Stimulated activated CD8-positive, alpha-beta memory T cell treated with anti-CD3 and anti-CD28 coated beads, Interleukin-4, amount 100 ng/mL, for 1 hour (primary cell): ENCODE measurements at regions not wholly inside any gene's neighbourhood (a gene's known extent, or its start where the extent isn't known, plus 50 kb on each side); places are given as distances from the start of the nearest gene placed in this dataset.

Experiments
- DNase-seq, 2 donors: peaks; one replicate each; pipeline ENCODE4 v3.0.0-alpha.2; 2020; ENCODE audit warnings: low read depth in 2 of 2, low spot score in 1 of 2

GRCh38 chr3:102079809-102080197, 230.5 kb downstream of the NFKBIZ start:
- DNase-seq = no peak

GRCh38 chr3:102081572-102082289, 232.4 kb downstream of the NFKBIZ start:
- no peak for DNase-seq

GRCh38 chr3:102083473-102083872, 234.2 kb downstream of the NFKBIZ start:
- no peak for DNase-seq

GRCh38 chr3:102084006-102084405, 234.7 kb downstream of the NFKBIZ start:
- DNase-seq = no peak

- DNase-seq = no peak
Observed at GRCh38 chr3:102084704-102085103, 235.4 kb downstream of the NFKBIZ start.

DNA sequence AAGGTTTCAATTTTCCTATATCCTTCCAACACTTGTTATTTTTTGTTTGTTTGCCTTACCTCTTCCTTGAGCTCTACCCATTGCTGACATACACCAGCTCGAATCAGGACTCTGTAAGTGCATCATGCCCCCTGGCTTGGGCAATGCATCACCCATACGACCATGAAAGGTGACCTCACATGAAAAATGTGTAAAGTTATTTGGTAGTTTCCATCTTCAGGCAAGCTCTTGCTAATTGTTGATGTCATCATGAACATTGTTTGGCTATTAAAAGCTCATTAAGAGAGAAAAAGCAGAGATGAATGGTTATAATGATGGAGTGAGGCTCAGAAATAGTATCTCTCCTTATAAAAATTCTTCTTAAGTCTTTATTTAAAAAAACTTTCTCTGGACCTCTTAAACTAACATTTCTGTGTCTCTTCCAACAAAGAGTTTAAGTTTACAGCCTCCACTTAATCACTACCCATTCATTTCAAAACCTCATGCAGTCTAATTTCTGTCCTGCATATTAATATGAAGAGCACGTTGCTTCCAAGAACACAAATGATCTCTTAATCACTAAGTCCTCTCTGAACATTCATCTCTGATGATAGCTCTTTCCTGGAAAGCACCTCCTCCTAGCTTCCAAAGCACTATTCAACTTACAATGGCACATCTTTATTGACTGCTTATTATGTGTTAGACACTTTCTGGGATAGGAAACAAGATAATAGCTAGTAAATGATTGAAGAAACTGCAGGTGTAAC, 236.3 kb downstream of the NFKBIZ start:
- no peak for DNase-seq

DNA sequence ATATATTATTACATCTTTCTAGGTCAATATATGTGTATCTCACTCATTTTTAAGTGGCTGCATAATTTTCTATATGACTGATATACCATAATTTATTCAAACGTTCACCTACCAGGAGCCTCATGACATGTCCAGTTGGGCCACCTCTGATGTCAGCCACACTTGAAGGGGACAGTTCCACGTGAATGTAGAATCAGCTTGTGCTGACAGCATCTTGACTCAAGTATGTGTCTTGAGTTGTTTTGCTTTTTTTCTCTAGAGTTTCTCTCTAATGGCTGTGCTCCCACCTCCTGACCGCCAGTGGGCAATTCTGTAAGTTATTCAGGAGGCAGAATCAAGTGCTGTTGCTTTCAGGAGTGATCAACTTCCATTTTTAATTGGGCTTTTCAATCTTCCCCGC, 237.9 kb downstream of the NFKBIZ start:
- no peak for DNase-seq

GRCh38 chr3:102089239-102089638, 239.9 kb downstream of the NFKBIZ start:
- DNase-seq = no peak

GRCh38 chr3:102089904-102090720, 240.8 kb downstream of the NFKBIZ start:
- DNase-seq = no peak

DNA sequence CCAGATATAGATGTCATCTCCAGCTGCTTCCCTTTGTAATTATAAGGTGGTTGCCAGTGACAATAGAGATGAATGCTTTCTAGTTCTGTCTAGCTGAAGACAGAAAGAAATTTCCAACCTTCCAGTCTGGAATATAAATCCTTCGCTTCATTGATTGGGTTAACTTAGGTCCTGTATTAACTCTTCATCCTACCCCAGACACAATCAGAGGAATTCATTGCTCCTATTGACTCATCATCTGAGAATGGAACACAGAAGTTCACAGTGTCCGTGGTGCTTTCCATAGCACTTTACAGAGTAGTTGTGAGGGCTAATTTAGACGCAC, 241.4 kb downstream of the NFKBIZ start:
- DNase-seq = no peak

- DNase-seq = no peak
Observed at GRCh38 chr3:102091358-102091757, 242.0 kb downstream of the NFKBIZ start.

DNA sequence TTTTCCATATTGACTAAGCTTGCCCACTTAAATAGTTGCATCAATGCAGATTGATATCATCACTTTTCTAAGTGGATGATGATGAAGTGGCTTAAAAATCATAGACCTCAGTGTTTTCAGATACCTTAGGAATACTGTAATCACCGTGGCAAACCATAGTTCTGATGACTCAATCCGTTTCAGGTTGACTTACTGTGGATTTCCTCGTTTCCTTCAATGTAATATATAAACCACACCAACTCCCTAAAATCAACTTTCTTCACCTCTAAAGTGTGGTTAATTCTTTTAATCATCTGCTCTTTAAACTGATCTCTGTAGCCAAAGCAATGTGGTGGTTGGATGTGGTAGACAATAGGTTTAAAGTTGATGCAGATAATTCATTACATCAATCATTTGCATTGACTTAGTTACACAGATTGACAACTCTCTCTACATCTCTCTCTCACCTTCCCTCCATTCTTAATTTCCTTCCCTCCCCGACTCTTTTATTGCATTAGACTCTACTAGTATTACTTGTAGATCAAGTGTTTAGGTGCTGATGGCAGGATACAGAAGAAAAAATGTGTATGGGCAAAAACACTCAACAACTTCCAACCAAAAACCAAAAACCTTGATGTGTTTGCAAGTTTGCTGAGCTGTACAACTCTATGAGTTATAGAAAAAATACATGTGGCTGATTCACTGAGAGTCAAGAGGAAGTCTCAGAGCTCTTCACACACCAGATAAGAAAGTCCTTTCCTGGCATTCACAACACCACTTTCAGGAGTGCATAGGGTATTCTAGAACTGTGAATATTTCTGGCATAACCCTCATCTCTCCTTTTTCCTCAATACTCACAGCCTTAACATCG, 243.5 kb downstream of the NFKBIZ start:
- no peak for DNase-seq

GRCh38 chr3:102094506-102094905, 245.2 kb downstream of the NFKBIZ start:
- DNase-seq = no peak

- no peak for DNase-seq
Observed at GRCh38 chr3:102095383-102095782, 246.1 kb downstream of the NFKBIZ start.

DNA sequence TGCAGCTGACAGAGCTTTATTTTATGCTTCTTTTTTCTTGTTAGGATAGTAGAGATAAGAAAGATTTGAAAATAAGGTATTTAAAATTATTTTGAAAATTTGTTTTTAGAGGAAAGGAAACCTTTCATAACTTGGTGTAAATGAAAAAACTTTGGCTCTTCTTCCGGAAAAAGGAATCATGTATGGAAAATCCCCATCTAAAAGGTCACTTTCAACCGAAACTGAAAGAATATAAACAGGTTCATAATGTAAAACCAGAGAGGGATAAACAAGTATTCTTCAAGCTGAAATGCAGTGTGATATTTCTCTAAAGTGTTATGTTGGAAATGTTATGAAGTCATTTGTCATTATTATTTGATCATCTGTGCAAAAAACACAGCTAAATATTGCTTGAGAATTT, 246.8 kb downstream of the NFKBIZ start:
- DNase-seq = no peak

- no peak for DNase-seq
Observed at GRCh38 chr3:102098130-102098885, 249.0 kb downstream of the NFKBIZ start.

- no peak for DNase-seq
Observed at GRCh38 chr3:102099913-102100312, 250.6 kb downstream of the NFKBIZ start.

DNA sequence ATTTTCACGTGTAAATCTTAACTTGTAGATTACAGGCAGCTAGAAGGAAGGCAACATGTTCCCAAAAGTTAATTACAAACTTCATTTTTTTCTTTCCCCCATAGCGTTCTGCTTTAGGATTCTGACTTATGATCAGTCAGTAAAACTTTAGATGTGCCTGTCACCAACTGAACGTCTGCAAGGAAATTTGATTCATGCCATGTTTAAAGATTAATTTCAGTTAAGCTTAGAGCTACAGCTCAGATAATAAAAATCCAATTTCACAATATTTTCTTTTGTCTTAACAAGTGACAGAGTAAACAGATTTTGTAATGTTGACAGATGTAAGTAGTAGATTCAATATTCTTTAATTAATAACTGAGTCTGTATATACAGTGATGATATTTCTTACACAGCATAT, 253.1 kb downstream of the NFKBIZ start:
- DNase-seq = no peak

- DNase-seq = no peak
Observed at GRCh38 chr3:102104033-102104432, 254.7 kb downstream of the NFKBIZ start.

DNA sequence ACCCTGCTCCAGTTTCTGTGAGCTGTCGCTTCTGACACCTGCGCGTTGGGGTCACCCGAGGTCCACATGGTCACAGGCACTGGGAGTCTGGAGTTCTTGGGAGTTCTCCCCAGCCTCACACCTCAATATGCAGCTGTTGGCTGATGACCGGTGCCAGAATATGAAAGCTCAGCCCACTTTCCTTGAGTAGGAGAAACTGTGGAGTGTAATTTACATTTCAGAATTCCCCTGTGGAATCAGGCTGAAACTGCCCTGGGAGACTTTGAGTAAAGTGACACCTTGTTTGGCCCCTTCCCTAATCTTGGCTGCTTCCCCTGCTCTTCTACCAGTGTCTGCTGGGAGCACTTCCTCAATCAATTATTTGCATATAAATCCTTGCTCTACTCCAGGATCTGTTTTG, 255.9 kb downstream of the NFKBIZ start:
- no peak for DNase-seq
